ENCODE measurements at regions not wholly inside any gene's neighbourhood (a gene's known extent, or its start where the extent isn't known, plus 50 kb on each side); places are given as distances from the start of the nearest gene placed in this dataset.

DNA sequence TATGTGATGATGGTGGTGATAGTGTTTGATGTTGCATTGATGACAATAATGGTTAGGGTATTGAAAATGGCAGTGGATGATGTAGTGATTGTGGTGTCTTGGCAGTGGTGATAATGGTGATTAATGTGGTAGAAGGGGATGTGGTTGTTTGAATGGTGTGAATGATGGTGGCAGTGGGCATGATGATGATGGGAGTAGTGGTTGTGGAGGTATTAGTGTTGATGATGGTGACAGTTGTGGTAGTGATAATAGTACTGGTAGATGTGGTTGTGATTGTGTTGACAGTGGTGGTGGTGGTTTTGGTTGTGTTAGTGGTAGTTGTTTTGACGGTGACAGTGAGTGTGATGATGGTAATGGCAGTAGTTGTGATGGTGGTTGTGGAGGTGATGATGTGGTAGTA, 1049.0 kb downstream of the VRK1 start:
- DNase-seq: no peak

DNA sequence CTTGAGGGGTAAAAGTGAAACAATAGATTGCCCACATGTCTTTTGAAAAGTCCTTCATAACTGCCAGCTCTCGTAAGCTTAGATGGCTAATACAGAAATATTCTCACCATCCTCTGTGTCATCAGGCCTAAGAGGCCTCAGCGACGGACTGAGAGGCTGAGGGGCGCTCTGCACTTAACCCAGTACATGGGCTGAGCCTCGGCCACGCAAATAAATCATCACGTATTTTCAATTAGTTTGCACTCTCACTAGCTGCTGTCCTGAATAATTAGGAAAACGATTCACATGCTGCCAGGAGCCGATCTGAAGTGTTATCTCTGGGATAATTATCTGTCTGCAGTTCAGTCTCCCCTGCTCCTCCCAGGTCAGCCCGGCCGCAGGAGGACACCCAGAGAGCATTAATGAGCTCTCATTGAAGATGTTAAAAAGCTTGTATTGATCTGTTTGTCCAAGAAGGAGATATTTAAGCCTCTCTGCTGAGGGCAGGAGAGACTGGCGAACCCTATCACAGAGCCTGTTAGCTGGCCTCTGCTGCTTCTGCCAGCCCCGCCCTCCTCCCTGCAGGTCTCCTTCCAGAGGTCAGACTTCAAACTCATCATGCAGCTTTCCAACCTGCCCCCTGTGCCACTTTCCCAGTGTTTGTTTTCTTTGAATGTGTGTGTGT, 1051.3 kb downstream of the VRK1 start:
- no peak for DNase-seq

- DNase-seq: no peak
Observed at GRCh38 chr14:97850466-97850865, 1053.3 kb downstream of the VRK1 start.

DNA sequence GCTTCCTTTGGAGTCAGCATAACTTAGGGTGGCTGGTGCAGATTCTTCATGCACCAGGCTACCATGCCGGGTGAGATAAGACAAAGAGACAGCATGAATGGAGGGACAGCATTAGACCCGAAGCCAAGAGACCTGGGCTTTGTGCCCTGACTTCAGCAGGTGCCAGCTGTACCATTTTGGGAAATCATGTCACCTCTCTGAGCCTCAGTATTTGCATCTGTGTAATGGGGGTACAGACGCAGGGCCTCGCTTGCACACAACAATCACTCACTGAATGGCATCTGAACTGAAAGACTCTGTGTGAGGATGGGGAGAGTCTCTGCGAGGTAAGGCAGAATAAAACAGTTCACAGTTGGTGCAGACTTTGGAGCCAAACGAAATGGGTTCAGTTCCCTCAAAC, 1053.7 kb downstream of the VRK1 start:
- no peak for DNase-seq

- no peak for DNase-seq
Observed at GRCh38 chr14:97851428-97851995, 1054.3 kb downstream of the VRK1 start.

DNA sequence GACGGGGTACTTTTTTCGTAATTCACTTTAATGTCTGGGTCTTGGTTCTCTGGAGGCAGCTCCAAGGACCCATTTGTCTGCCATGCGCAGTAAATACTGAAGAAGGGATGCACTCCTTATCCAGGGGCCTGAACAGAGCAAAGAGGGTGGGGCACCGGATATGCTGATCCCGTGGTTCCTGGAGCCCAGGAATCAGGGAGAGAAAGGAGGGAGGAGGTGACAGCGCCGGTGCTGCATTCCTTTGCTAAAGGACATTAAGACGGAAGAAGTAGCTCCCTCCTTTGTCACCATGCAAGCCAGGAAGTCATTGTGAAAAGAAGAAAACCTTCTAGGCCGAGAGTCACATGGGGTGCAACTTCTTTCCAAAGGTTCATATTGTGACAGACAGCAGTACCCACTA, 1057.7 kb downstream of the VRK1 start:
- DNase-seq: no peak

- no peak for DNase-seq
Observed at GRCh38 chr14:97866195-97866594, 1069.0 kb downstream of the VRK1 start.

GRCh38 chr14:97866664-97867063, 1069.5 kb downstream of the VRK1 start:
- no peak for DNase-seq

DNA sequence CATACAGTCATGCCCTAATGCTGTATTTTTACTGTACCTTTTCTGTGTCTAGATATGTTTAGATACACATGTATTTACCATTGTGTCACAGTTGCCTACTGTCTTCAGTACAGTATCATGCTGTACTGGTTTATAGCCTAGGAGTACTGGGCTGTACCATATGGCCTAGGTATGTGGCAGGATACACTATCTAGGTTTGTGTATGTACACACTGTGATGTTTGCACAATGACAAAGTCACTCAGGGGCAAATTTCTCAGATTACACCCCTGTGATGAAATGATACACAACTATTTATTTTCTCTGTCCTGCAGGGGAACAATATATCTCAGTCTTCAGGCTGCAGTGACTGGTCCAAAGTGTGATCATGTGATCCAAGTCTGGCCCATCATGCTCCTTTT, 1076.1 kb downstream of the VRK1 start:
- DNase-seq: no peak

DNA sequence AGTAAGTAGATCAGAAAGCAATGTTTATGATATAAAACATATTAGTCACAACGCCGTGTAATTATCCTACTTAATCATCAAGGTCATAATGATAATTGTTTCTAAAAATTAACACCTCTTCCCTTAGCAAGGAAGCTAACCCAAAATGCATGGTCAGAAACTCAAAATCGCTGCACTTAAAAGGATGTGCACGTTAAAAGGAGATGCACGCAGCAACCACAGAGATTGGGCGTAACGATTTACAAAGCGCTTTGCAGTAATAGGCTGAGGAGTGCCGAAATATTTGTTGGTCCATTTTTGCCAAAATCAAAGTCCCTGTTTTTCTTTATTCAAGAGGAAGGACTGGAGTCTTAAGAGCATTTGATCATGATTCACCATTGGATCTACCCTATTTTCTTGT, 1077.2 kb downstream of the VRK1 start:
- DNase-seq: no peak

DNA sequence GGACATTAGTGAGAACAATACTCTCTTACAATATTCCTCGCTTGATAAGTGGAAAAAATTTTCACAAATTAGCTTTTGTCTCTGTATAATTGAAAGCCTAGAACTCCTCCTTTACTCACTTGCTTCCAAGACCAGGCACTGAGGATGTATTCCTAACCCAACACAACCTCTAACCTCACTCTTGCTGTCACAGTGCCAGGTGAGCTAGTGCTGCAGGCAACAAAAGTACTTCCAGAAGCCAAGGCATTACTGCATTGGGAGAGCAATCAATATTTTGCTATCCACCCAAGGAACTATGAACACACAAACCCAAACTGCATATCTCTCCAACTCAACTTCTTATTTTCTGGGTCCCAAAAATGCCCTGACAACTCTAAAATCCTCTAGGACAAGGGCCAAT, 1081.0 kb downstream of the VRK1 start:
- no peak for DNase-seq

- DNase-seq: no peak
Observed at GRCh38 chr14:97878727-97879126, 1081.5 kb downstream of the VRK1 start.

GRCh38 chr14:97887690-97888089, 1090.5 kb downstream of the VRK1 start:
- no peak for DNase-seq

DNA sequence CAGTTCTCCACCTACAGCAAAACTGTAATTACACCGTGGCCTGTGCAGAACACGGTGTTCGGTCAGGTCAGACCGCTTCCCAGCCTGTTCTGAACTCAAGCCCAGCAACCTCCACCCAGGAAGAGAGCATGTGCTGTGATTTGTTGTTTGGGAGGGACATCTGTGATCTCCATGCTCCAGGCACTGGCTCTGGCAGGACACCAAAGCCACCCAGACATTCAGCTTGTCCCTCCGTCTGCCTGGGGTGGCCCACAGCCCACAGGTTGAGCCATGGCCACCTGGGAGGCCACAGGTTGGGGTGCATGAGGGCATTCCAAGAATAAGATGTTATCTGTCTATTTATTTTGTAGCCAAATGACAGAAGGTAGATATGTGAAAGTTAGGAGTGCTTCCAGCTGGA, 1091.1 kb downstream of the VRK1 start:
- DNase-seq: no peak

DNA sequence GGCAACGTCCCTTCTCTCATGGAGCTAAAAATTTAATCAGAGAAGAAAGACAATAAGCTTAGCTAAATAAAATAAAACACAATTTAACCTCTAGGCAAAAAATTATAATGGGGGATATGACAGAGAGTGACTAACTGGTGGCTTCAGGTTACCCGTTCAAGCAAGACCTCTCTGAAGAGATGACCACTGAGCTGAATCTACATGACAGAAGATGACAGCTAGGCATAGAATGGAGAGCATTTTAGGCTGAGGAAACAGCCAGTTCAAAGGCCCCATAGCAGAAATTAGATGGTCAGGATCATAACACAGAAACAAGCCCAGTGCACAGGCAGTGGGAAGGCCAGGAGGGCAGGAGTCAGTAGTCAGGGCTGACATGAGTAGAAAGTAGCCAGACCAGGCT, 1094.3 kb downstream of the VRK1 start:
- no peak for DNase-seq

- no peak for DNase-seq
Observed at GRCh38 chr14:97894552-97894951, 1097.4 kb downstream of the VRK1 start.

DNA sequence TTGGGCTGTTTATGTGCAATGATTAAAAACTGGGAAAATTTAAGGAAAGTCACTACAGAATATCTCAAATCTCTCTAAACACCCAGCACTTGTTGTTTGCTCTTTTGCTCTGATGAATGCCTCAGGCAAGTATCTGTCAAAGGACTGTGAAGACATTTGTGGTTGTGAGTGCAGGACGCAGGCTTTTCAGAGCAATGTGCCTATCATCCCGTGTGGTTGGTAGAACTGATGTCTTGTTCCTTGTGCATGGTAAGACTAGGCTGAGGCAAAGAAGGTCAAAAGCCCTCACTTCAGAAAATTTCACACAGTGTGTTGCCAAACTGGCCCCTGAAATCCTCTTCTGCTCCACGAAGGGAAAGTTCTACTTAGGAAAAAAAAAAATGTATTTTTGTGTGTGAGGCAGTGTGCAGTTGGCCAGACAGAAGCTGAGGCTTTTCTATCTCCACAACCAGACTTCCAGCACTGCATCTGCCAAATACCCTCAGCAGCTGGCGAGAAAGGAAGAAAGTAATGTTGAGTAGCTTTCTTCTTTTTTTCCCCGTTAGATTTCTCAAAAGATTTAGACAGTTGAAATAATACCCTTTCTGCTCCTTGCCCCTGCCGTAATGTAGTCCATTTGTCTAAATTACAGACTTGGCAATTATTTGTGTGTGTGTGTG, 1103.1 kb downstream of the VRK1 start:
- no peak for DNase-seq

GRCh38 chr14:97902630-97903029, 1105.4 kb downstream of the VRK1 start:
- no peak for DNase-seq

- DNase-seq: no peak
Observed at GRCh38 chr14:97903821-97904220, 1106.6 kb downstream of the VRK1 start.

- no peak for DNase-seq
Observed at GRCh38 chr14:97912217-97912616, 1115.0 kb downstream of the VRK1 start.

GRCh38 chr14:97916100-97916499, 1118.9 kb downstream of the VRK1 start:
- no peak for DNase-seq

GRCh38 chr14:97916669-97917568, 1119.7 kb downstream of the VRK1 start:
- DNase-seq: no peak

GRCh38 chr14:97920201-97920600, 1123.0 kb downstream of the VRK1 start:
- DNase-seq: no peak

GRCh38 chr14:97921296-97921695, 1124.1 kb downstream of the VRK1 start:
- DNase-seq: no peak

All from GF-D8 (cell line).